HepG2 (cell line): ENCODE measurements at regions not wholly inside any gene's neighbourhood (a gene's known extent, or its start where the extent isn't known, plus 50 kb on each side); places are given as distances from the start of the nearest gene placed in this dataset.
A peak's percentile ranks its signal among the peaks of the same experiment; 100 is the strongest.

Experiments used
- ARID2 ChIP-seq: sonication (generic); formaldehyde crosslinking; IDR thresholded peaks from 2 replicates; pipeline ENCODE4 v1.8.1; 2022; ENCODE audit warnings: mild to moderate bottlenecking, missing genetic modification reagents, borderline replicate concordance
- DBP ChIP-seq: sonication (generic); formaldehyde crosslinking; IDR thresholded peaks from 2 replicates; pipeline ENCODE4 v1.4.0; 2020; ENCODE audit warnings: missing genetic modification reagents; ENCODE audit errors: not compliant biosample characterization
- GMEB1 ChIP-seq: sonication (generic); formaldehyde crosslinking; IDR thresholded peaks from 2 replicates; pipeline ENCODE4 v1.5.1; 2020; ENCODE audit warnings: missing genetic modification reagents, mild to moderate bottlenecking, borderline replicate concordance
- ISX ChIP-seq: sonication (generic); formaldehyde crosslinking; conservative IDR thresholded peaks from 2 replicates; pipeline ENCODE4 v1.5.0; 2020; ENCODE audit warnings: missing genetic modification reagents
- MAF1 ChIP-seq: sonication (generic); formaldehyde crosslinking; IDR thresholded peaks from 2 replicates; pipeline ENCODE4 v1.5.0; 2020; ENCODE audit warnings: missing genetic modification reagents, borderline replicate concordance
- MAFK ChIP-seq, 2 experiments: IDR thresholded peaks in 1 of 2; conservative IDR thresholded peaks in 1 of 2; 2 replicates each; pipeline ENCODE4 v1.6.1; 2011; ENCODE audit warnings: improper control_type of control experiment in 2 of 2, low read length in 2 of 2
- MAX ChIP-seq: IDR thresholded peaks from 2 replicates; pipeline ENCODE4 v1.6.1; 2012; ENCODE audit warnings: inconsistent platforms
- MEF2D ChIP-seq: sonication (generic); formaldehyde crosslinking; IDR thresholded peaks from 2 replicates; pipeline ENCODE4 v1.5.1; 2020; ENCODE audit warnings: mild to moderate bottlenecking, missing genetic modification reagents
- NFKBIZ ChIP-seq: IDR thresholded peaks from 2 replicates; pipeline ENCODE4 v1.6.1; 2018; ENCODE audit warnings: missing genetic modification reagents, missing compliant biosample characterization
- NPAS2 ChIP-seq: sonication (generic); formaldehyde crosslinking; IDR thresholded peaks from 2 replicates; pipeline ENCODE4 v1.8.0; 2022; ENCODE audit warnings: mild to moderate bottlenecking, missing genetic modification reagents, borderline replicate concordance
- PHF8 ChIP-seq: sonication (generic); formaldehyde crosslinking; IDR thresholded peaks from 2 replicates; pipeline ENCODE4 v1.5.0; 2020; ENCODE audit warnings: missing genetic modification reagents
- SAFB2 ChIP-seq: sonication (generic); formaldehyde crosslinking; IDR thresholded peaks from 2 replicates; pipeline ENCODE4 v1.5.1; 2020; ENCODE audit warnings: missing genetic modification reagents, low read depth, mild to moderate bottlenecking, borderline replicate concordance
- SNRNP70 ChIP-seq: fragments of 200-400 bp; formaldehyde crosslinking; IDR thresholded peaks from 2 replicates; pipeline ENCODE4 v1.6.1; 2017; ENCODE audit warnings: mild to moderate bottlenecking, low read depth, low read length, moderate library complexity
- ZC3H13 ChIP-seq: sonication (generic); formaldehyde crosslinking; IDR thresholded peaks from 2 replicates; pipeline ENCODE4 v1.8.1; 2023; ENCODE audit warnings: mild to moderate bottlenecking, missing genetic modification reagents, moderate library complexity
- ZFAT ChIP-seq: sonication (generic); formaldehyde crosslinking; conservative IDR thresholded peaks from 2 replicates; pipeline ENCODE4 v1.8.1; 2023; ENCODE audit warnings: missing genetic modification reagents, inconsistent platforms
- ZFX ChIP-seq: sonication (generic); formaldehyde crosslinking; IDR thresholded peaks from 2 replicates; pipeline ENCODE4 v1.4.0; 2020; ENCODE audit warnings: mild to moderate bottlenecking, low read depth, missing genetic modification reagents, moderate library complexity
- ZNF136 ChIP-seq: sonication (generic); formaldehyde crosslinking; IDR thresholded peaks from 2 replicates; pipeline ENCODE4 v1.8.1; 2022; ENCODE audit warnings: low read depth, mild to moderate bottlenecking, moderate library complexity, missing genetic modification reagents
- ZNF24 ChIP-seq: fragments of 450-650 bp; IDR thresholded peaks from 2 replicates; pipeline ENCODE4 v1.6.1; 2017; ENCODE audit warnings: antibody characterized with exemption, mild to moderate bottlenecking
- ZNF296 ChIP-seq: sonication (generic); formaldehyde crosslinking; conservative IDR thresholded peaks from 2 replicates; pipeline ENCODE4 v1.5.0; 2020; ENCODE audit warnings: mild to moderate bottlenecking, missing genetic modification reagents
- ZNF329 ChIP-seq: sonication (generic); formaldehyde crosslinking; IDR thresholded peaks from 2 replicates; pipeline ENCODE4 v1.9.0; 2021; ENCODE audit warnings: low read depth, mild to moderate bottlenecking, missing genetic modification reagents
- ZNF343 ChIP-seq: sonication (generic); formaldehyde crosslinking; IDR thresholded peaks from 2 replicates; pipeline ENCODE4 v1.4.0; 2020; ENCODE audit warnings: mild to moderate bottlenecking, missing genetic modification reagents
- ZNF441 ChIP-seq: sonication (generic); formaldehyde crosslinking; IDR thresholded peaks from 2 replicates; pipeline ENCODE4 v1.7.0; 2021; ENCODE audit warnings: missing genetic modification reagents, borderline replicate concordance
- ZNF569 ChIP-seq: sonication (generic); formaldehyde crosslinking; IDR thresholded peaks from 2 replicates; pipeline ENCODE4 v1.5.0; 2020; ENCODE audit warnings: mild to moderate bottlenecking, missing genetic modification reagents, moderate library complexity, borderline replicate concordance
- ZNF598 ChIP-seq: sonication (generic); formaldehyde crosslinking; IDR thresholded peaks from 2 replicates; pipeline ENCODE4 v1.5.1; 2020; ENCODE audit warnings: mild to moderate bottlenecking, missing genetic modification reagents, borderline replicate concordance
- ZNF607 ChIP-seq: sonication (generic); formaldehyde crosslinking; IDR thresholded peaks from 2 replicates; pipeline ENCODE4 v1.5.1; 2020; ENCODE audit warnings: missing genetic modification reagents, mild to moderate bottlenecking, borderline replicate concordance
- ZNF639 ChIP-seq: conservative IDR thresholded peaks from 2 replicates; pipeline ENCODE4 v1.6.1; 2018; ENCODE audit warnings: missing genetic modification reagents
- ZNF780A ChIP-seq: sonication (generic); formaldehyde crosslinking; IDR thresholded peaks from 2 replicates; pipeline ENCODE4 v1.8.0; 2022; ENCODE audit warnings: mild to moderate bottlenecking, missing genetic modification reagents, moderate library complexity

GRCh38 chr5:96297867-96298266 is 135.2 kb downstream of the PCSK1 start (continued):
- TF ChIP-seq DBP (CRISPR knock-in tag): no peak
- no peak for TF ChIP-seq SAFB2 (CRISPR knock-in tag)
- no peak for TF ChIP-seq ZNF343 (CRISPR knock-in tag)
- TF ChIP-seq ZC3H13 (CRISPR knock-in tag): no peak
- TF ChIP-seq MEF2D: 0 out of 2 replicates have a peak, but pooled peaks have one; percentile 69
- peak; percentile 97 for TF ChIP-seq ZFAT
- no peak for TF ChIP-seq SNRNP70
- 0 out of 2 replicates have a peak, but pooled peaks have one; percentile 59 for TF ChIP-seq ARID2 (CRISPR knock-in tag)
- TF ChIP-seq ZFX (CRISPR knock-in tag): peak; percentile 70
- no peak for TF ChIP-seq ZNF569 (CRISPR knock-in tag)
- peak; percentile 90; the same call in 1 of the 2 replicates for TF ChIP-seq NFKBIZ (CRISPR knock-in tag)
- TF ChIP-seq MAF1: no peak
- TF ChIP-seq ZNF296 (CRISPR knock-in tag): no peak
- no peak for TF ChIP-seq ISX (CRISPR knock-in tag)
- TF ChIP-seq GMEB1: peak; percentile 39; the same call in 1 of the 2 replicates
- TF ChIP-seq ZNF136 (CRISPR knock-in tag): no peak
- TF ChIP-seq PHF8 (CRISPR knock-in tag): no peak; the same call in 1 of the 2 replicates
- no peak for TF ChIP-seq ZNF598 (CRISPR knock-in tag)
- no peak for TF ChIP-seq ZNF607 (CRISPR knock-in tag)
- no peak for TF ChIP-seq ZNF639
- TF ChIP-seq NPAS2 (CRISPR knock-in tag): no peak
- peak; percentile 32; the same call in 1 of the 2 replicates for TF ChIP-seq ZNF24
- TF ChIP-seq MAFK (conservative IDR thresholded peaks at IDR 0.05 in 1 of 2, IDR thresholded peaks at IDR 0.05 in 1 of 2; ENCODE audit: low read length in 2 of 2): no peak
- TF ChIP-seq ZNF441 (CRISPR knock-in tag): no peak; the same call in 1 of the 2 replicates
- no peak; the same call in 1 of the 2 replicates for TF ChIP-seq ZNF780A (CRISPR knock-in tag)
- no peak for TF ChIP-seq ZNF329
- peak; percentile 89 for TF ChIP-seq MAX
